Neuron (in vitro differentiated cells): ENCODE measurements at regions not wholly inside any gene's neighbourhood (a gene's known extent, or its start where the extent isn't known, plus 50 kb on each side); places are given as distances from the start of the nearest gene placed in this dataset.
A peak's percentile ranks its signal among the peaks of the same experiment; 100 is the strongest.

ENCODE experiments used
- H2AFZ ChIP-seq: one replicate; pipeline ENCODE4 v1.6.1; 2013; ENCODE audit warnings: low read depth, mild to moderate bottlenecking, inconsistent platforms, low read length, moderate library complexity
- H3K27me3 ChIP-seq: one replicate; pipeline ENCODE4 v1.6.1; 2013; ENCODE audit warnings: low read length; ENCODE audit not compliant: insufficient read depth
- H3K36me3 ChIP-seq: one replicate; pipeline ENCODE4 v1.6.1; 2013; ENCODE audit warnings: low read length; ENCODE audit not compliant: insufficient read depth
- H3K4me1 ChIP-seq: one replicate; pipeline ENCODE4 v1.6.1; 2013; ENCODE audit warnings: low read length; ENCODE audit not compliant: insufficient read depth
- H3K4me3 ChIP-seq: 2 replicates; pipeline ENCODE4 v1.5.1; 2013; ENCODE audit warnings: mild to moderate bottlenecking, low read length, moderate library complexity
- H3K9me3 ChIP-seq: one replicate; pipeline ENCODE4 v1.6.1; 2013; ENCODE audit warnings: low read length

- H3K9me3 ChIP-seq: no peaks in the 10 kb centered on the region
These were observed 296.2 kb downstream of the LRRIQ3 start for GRCh38 chr1:73901738-73902137.

GRCh38 chr1:73899311-73899710 lies 298.7 kb downstream of the LRRIQ3 start:
- H3K9me3 ChIP-seq: no peaks in the 10 kb centered on the region

More at GRCh38 chr1:73901738-73902137, 296.2 kb downstream of the LRRIQ3 start:
- peaks cover 19% of the 10 kb centered on the region for H3K4me1 ChIP-seq
- H2AFZ ChIP-seq: peak overlapping the region; percentile 55
- H3K27me3 ChIP-seq: no peaks in the 10 kb centered on the region
- no peaks in the 10 kb centered on the region for H3K36me3 ChIP-seq
- peak overlapping the region; percentile 40 for H3K4me3 ChIP-seq

DNA sequence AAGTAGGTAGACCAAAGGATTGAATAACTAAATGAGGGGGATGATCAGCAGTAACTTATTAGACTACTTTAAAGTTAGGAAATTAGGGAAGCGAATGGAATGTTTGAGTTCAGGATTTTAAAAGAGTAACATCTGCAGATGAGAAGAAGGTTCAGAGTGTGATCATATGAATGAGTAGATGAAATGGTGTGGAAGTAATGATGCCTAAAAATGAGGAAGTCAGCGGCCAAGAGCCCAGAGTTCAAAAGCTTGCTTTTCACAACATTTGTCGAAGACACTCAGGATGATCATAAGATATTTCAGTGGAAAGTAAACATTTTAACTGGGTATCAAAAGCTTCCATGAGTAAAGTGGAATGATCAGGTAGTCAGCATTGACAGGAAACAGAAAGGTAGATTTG lies 299.4 kb downstream of the LRRIQ3 start:
- peaks cover 19% of the 10 kb centered on the region for H3K4me1 ChIP-seq
- H3K27me3 ChIP-seq: no peaks in the 10 kb centered on the region
- no peak overlapping the region for H3K4me3 ChIP-seq
- H2AFZ ChIP-seq: no peak overlapping the region
- H3K36me3 ChIP-seq: no peaks in the 10 kb centered on the region
- H3K9me3 ChIP-seq: no peaks in the 10 kb centered on the region

More at GRCh38 chr1:73899311-73899710, 298.7 kb downstream of the LRRIQ3 start:
- no peak overlapping the region for H3K4me3 ChIP-seq
- peaks cover 19% of the 10 kb centered on the region for H3K4me1 ChIP-seq
- H3K36me3 ChIP-seq: no peaks in the 10 kb centered on the region
- H2AFZ ChIP-seq: no peak overlapping the region
- H3K27me3 ChIP-seq: no peaks in the 10 kb centered on the region

- no peak overlapping the region for H2AFZ ChIP-seq
- no peaks in the 10 kb centered on the region for H3K27me3 ChIP-seq
- no peaks in the 10 kb centered on the region for H3K36me3 ChIP-seq
- no peaks in the 10 kb centered on the region for H3K9me3 ChIP-seq
- H3K4me1 ChIP-seq: no peaks in the 10 kb centered on the region
- H3K4me3 ChIP-seq: no peak overlapping the region
These were observed 310.6 kb downstream of the LRRIQ3 start for GRCh38 chr1:73887412-73887811.

DNA sequence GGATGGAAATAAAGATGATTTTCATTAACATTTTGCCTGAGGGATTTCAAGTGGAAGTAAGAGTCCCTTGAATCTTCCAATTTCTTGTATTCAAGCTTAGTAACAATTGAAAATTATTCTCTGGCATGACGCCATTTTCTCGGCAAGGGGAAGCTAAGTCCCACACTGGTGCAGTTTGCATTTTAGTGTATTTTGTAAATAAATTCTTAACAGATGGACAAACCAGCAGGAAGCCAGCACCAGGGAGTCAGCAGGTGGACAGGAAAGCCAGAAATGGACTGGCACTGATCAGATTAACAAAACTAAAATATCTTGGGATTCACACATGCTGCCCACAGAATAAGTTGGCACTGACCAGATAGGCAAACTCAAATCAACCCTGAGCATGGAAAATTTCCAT lies 311.3 kb downstream of the LRRIQ3 start:
- Histone ChIP-seq H3K36me3 (no peaks in the 10 kb centered on the region), H3K4me3 (no peak overlapping the region), H2AFZ (no peak overlapping the region), H3K4me1 (no peaks in the 10 kb centered on the region), H3K9me3 (no peaks in the 10 kb centered on the region), H3K27me3 (no peaks in the 10 kb centered on the region)

- H2AFZ ChIP-seq: no peak overlapping the region
- peaks cover 5% of the 10 kb centered on the region for H3K4me1 ChIP-seq
- no peaks in the 10 kb centered on the region for H3K9me3 ChIP-seq
- no peak overlapping the region for H3K4me3 ChIP-seq
- no peaks in the 10 kb centered on the region for H3K36me3 ChIP-seq
- no peaks in the 10 kb centered on the region for H3K27me3 ChIP-seq
These were observed 323.2 kb downstream of the LRRIQ3 start for GRCh38 chr1:73874806-73875205.

DNA sequence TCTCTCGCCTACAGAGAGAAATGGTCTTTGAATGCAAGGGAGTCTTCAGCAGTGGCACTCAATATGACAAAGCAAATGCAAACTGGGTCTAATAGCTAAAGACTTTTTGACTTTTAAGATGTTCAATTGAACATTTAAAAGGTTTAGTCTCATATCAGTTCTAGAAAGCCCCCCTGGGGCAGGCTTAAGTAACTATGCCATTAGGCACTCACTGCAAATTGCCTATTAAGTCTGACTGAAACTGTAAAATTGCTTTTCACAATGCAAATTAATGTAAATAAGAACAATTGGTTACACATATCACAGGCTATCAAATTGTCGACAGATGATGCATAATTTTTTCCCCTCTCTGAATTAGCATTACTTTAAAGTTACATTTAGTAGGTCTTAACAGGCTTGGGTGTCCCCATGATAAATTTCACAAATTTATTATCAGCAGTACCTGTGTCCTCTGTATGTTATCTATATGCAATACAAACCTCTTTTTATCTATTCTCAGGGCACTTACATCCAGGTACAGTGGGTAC lies 329.1 kb downstream of the LRRIQ3 start:
- no peak overlapping the region for H2AFZ ChIP-seq
- no peaks in the 10 kb centered on the region for H3K4me1 ChIP-seq
- H3K4me3 ChIP-seq: no peak overlapping the region
- no peaks in the 10 kb centered on the region for H3K9me3 ChIP-seq
- no peaks in the 10 kb centered on the region for H3K36me3 ChIP-seq
- no peaks in the 10 kb centered on the region for H3K27me3 ChIP-seq

GRCh38 chr1:73862355-73862754 lies 335.6 kb downstream of the LRRIQ3 start:
- Histone ChIP-seq H3K27me3 (no peaks in the 10 kb centered on the region), H3K36me3 (no peaks in the 10 kb centered on the region), H3K9me3 (no peaks in the 10 kb centered on the region), H2AFZ (peak overlapping the region; percentile 12), H3K4me3 (no peak overlapping the region), H3K4me1 (no peaks in the 10 kb centered on the region)

DNA sequence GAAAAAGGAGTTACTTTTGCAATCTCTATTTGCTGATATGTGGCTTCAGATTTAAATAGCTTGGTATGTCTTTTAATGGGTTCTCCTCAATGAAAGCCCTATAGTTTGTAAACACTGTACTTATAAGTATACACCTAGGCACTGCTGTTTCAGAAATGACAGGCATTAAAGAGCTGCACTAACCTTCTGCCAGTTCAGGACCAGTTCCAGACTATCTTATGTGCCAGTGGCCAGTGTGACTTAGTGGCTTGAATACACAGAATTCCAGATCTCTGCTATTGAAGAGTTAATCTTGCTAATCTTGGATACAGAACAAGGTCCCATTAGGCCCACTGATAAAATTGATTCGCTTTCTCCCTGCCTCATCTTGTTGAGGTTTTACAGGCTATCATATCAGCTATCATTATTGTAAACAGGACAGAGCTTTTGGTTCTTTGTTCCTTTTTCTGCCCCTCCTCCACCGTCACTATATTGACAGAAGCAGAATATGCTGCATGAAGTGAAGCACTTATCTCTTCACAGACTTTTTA lies 337.5 kb downstream of the LRRIQ3 start:
- Histone ChIP-seq H3K4me1 (no peaks in the 10 kb centered on the region), H3K4me3 (no peak overlapping the region), H2AFZ (peak overlapping the region; percentile 8), H3K27me3 (no peaks in the 10 kb centered on the region), H3K36me3 (no peaks in the 10 kb centered on the region), H3K9me3 (no peaks in the 10 kb centered on the region)

DNA sequence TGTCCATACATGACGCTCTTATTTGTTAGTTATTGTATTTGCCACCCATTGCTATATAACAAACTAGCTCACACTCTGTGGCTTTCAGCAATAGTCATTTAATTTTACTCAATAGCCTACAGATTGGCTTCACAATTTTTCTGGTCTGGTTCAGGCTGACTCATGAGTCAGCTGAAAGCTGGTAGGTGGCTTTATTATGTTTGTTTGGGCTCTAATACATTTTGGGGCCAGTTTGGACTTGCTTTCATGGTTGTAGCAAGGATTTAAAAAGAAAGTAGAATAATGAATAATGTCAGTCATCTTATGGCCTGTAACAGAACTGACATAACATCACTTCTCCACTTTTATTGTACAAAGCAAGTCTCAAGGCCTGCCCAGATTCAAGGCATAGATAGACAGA lies 338.7 kb downstream of the LRRIQ3 start:
- H3K9me3 ChIP-seq: no peaks in the 10 kb centered on the region
- no peaks in the 10 kb centered on the region for H3K4me1 ChIP-seq
- H3K4me3 ChIP-seq: no peak overlapping the region
- no peaks in the 10 kb centered on the region for H3K27me3 ChIP-seq
- no peaks in the 10 kb centered on the region for H3K36me3 ChIP-seq
- H2AFZ ChIP-seq: no peak overlapping the region

DNA sequence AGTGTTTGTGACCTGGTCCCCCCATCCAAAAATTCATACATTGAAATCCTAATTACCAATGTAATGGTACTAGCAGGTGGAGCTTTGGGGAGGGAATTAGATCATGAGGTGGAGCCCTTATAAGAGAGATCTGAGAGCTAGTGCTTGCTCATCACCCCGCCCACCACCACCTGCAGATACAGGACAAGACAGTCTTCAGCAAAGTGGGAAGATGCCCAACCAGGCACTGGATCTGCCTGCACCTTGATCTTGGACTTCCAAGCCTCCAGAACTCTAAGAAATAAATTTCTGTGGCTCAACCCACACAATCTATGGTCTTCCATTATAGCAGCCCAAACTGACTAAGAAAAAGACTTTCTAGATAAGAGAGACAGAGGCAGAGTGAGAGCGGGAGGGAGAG lies 343.4 kb downstream of the LRRIQ3 start:
- no peaks in the 10 kb centered on the region for H3K4me1 ChIP-seq
- H3K4me3 ChIP-seq: no peak overlapping the region
- no peaks in the 10 kb centered on the region for H3K27me3 ChIP-seq
- H2AFZ ChIP-seq: no peak overlapping the region
- no peaks in the 10 kb centered on the region for H3K9me3 ChIP-seq
- no peaks in the 10 kb centered on the region for H3K36me3 ChIP-seq

DNA sequence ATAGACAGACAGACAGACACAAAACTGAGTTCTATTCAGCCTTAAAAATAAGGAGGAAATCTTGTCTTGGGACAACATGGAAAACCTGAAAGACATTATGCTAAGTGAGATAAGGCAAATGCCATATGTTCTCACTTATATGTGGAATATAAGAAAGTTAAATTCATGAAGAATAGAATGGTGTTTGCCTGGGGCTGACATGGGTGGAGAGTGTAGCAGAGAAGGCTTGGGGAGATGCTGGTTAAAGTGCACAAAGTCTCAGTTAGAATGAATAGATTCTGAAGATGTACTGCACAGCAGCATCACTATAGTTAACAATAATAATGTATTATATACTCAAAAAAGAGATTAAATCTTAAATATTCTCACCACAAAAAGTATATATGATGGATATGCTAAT lies 355.5 kb downstream of the LRRIQ3 start:
- H3K27me3 ChIP-seq: no peaks in the 10 kb centered on the region
- no peaks in the 10 kb centered on the region for H3K9me3 ChIP-seq
- H3K36me3 ChIP-seq: no peaks in the 10 kb centered on the region
- no peak overlapping the region for H2AFZ ChIP-seq
- no peak overlapping the region for H3K4me3 ChIP-seq
- no peaks in the 10 kb centered on the region for H3K4me1 ChIP-seq

DNA sequence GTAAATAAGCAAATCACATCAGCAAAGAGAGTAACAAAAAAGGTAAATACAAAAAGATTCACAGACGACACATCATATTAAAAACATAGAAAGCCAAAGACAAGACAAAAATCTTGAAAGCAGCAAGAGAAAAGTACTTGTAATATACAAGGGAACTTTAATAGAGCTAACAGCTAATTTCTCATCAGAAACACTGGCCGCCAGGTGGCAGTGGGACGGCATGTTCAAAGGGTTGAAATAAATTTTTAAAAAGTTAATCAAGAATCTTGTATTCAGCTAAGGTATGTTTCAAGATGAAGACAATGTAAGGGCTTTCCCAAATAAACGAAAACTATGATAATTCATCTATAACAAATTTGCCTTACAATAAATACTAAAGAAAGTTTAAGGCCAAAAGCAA lies 358.1 kb downstream of the LRRIQ3 start:
- Histone ChIP-seq H3K4me1 (no peaks in the 10 kb centered on the region), H3K4me3 (no peak overlapping the region), H3K36me3 (no peaks in the 10 kb centered on the region), H3K27me3 (no peaks in the 10 kb centered on the region), H2AFZ (no peak overlapping the region), H3K9me3 (no peaks in the 10 kb centered on the region)
